Fibroblast of lung (primary cell): ENCODE measurements at regions not wholly inside any gene's neighbourhood (a gene's known extent, or its start where the extent isn't known, plus 50 kb on each side); places are given as distances from the start of the nearest gene placed in this dataset.

Source experiments
- DNase-seq, 2 donors: peaks; one replicate each; pipeline versions ENCODE4 v3.0.0 to v3.0.0-alpha.2; 2010; ENCODE audit warnings: low read depth in 2 of 2
- H2AFZ ChIP-seq: 2 replicates; pipeline ENCODE4 v1.5.1; 2012; ENCODE audit warnings: low read length, control low read depth, inconsistent platforms
- H3K27ac ChIP-seq: 2 replicates; pipeline ENCODE4 v1.5.1; 2011; ENCODE audit warnings: low read length, control low read depth; ENCODE audit not compliant: insufficient read depth
- H3K27me3 ChIP-seq: 2 replicates; pipeline ENCODE4 v1.5.1; 2011; ENCODE audit warnings: mild to moderate bottlenecking, low read length; ENCODE audit not compliant: control insufficient read depth, insufficient read depth
- H3K36me3 ChIP-seq: 2 replicates; pipeline ENCODE4 v1.5.1; 2011; ENCODE audit warnings: low read length; ENCODE audit not compliant: control insufficient read depth, insufficient read depth
- H3K4me1 ChIP-seq: 2 replicates; pipeline ENCODE4 v1.5.1; 2011; ENCODE audit warnings: low read length; ENCODE audit not compliant: control insufficient read depth, insufficient read depth; ENCODE audit errors: extremely low read depth
- H3K4me2 ChIP-seq: 2 replicates; pipeline ENCODE4 v1.5.1; 2011; ENCODE audit warnings: low read length, control low read depth; ENCODE audit not compliant: insufficient read depth; ENCODE audit errors: extremely low read depth
- H3K4me3 ChIP-seq, 4 experiments: fragments of 200-600 bp in 1 of 4; sonication (generic) in 1 of 4; replicated peaks in 1 of 4; 2 replicates each; pipeline ENCODE4 v1.5.1; 2011 to 2016; ENCODE audit warnings: low read length in 4 of 4, low read depth in 3 of 4, mild to moderate bottlenecking in 3 of 4, control low read depth in 2 of 4, inconsistent platforms in 1 of 4, mixed read lengths in 1 of 4; ENCODE audit not compliant: insufficient read depth in 1 of 4; ENCODE audit errors: control extremely low read depth in 1 of 4
- H3K79me2 ChIP-seq: 2 replicates; pipeline ENCODE4 v1.5.1; 2012; ENCODE audit warnings: mild to moderate bottlenecking, low read length, inconsistent platforms; ENCODE audit not compliant: control insufficient read depth, insufficient read depth
- H3K9ac ChIP-seq: 2 replicates; pipeline ENCODE4 v1.5.1; 2011; ENCODE audit warnings: mild to moderate bottlenecking, low read length, control low read depth; ENCODE audit not compliant: insufficient read depth
- H3K9me3 ChIP-seq: 2 replicates; pipeline ENCODE4 v1.5.1; 2012; ENCODE audit warnings: low read depth, low read length; ENCODE audit not compliant: control insufficient read depth, insufficient read depth
- H4K20me1 ChIP-seq: 2 replicates; pipeline ENCODE4 v1.5.1; 2011; ENCODE audit warnings: low read length; ENCODE audit not compliant: control insufficient read depth, insufficient read depth; ENCODE audit errors: extremely low read depth
- CTCF ChIP-seq, 2 donors: IDR thresholded peaks in 1 of 2; conservative IDR thresholded peaks in 1 of 2; 1 replicate in 1 of 2; 2 replicates in 1 of 2; pipeline ENCODE4 v1.5.1; 2011 to 2012; ENCODE audit warnings: low read length in 2 of 2, control low read depth in 1 of 2, inconsistent platforms in 1 of 2, low read depth in 1 of 2, mild to moderate bottlenecking in 1 of 2
- EZH2 ChIP-seq: IDR thresholded peaks from 2 replicates; pipeline ENCODE4 v1.5.1; 2012; ENCODE audit warnings: low read length, control low read depth, mild to moderate bottlenecking; ENCODE audit errors: missing control alignments

GRCh38 chr5:2283481-2284045 lies 400.8 kb upstream of the IRX4 start:
- no peak overlapping the region for H3K4me3 ChIP-seq
- H3K27me3 ChIP-seq = no peaks in the 10 kb centered on the region
- no peak for DNase-seq
- H4K20me1 ChIP-seq = no peaks in the 10 kb centered on the region
- H3K4me1 ChIP-seq = no peaks in the 10 kb centered on the region
- no peaks in the 10 kb centered on the region for H3K79me2 ChIP-seq
- H3K9ac ChIP-seq = no peak overlapping the region
- no peaks in the 10 kb centered on the region for H3K36me3 ChIP-seq
- TF ChIP-seq EZH2 (no peak), CTCF (conservative IDR thresholded peaks at IDR 0.05 in 1 of 2, IDR thresholded peaks at IDR 0.05 in 1 of 2; ENCODE audit: low read depth in 1 of 2, low read length in 2 of 2) (no peak)
- H3K27ac ChIP-seq = no peak overlapping the region
- no peak overlapping the region for H2AFZ ChIP-seq
- H3K4me2 ChIP-seq = no peak overlapping the region
- H3K9me3 ChIP-seq = no peaks in the 10 kb centered on the region

GRCh38 chr5:2282893-2283292 lies 400.2 kb upstream of the IRX4 start:
- Histone ChIP-seq H3K9me3 (no peaks in the 10 kb centered on the region), H3K4me1 (no peaks in the 10 kb centered on the region), H4K20me1 (no peaks in the 10 kb centered on the region), H3K27ac (no peak overlapping the region), H3K27me3 (no peaks in the 10 kb centered on the region), H3K4me3 (no peak overlapping the region), H3K9ac (no peak overlapping the region), H3K79me2 (no peaks in the 10 kb centered on the region), H2AFZ (no peak overlapping the region), H3K4me2 (no peak overlapping the region), H3K36me3 (no peaks in the 10 kb centered on the region)
- no peak for DNase-seq
- TF ChIP-seq EZH2 (no peak), CTCF (conservative IDR thresholded peaks at IDR 0.05 in 1 of 2, IDR thresholded peaks at IDR 0.05 in 1 of 2; ENCODE audit: low read depth in 1 of 2, low read length in 2 of 2) (no peak)

- no peak overlapping the region for H3K9ac ChIP-seq
- H3K9me3 ChIP-seq = no peaks in the 10 kb centered on the region
- H3K4me2 ChIP-seq = no peak overlapping the region
- H2AFZ ChIP-seq = no peak overlapping the region
- no peaks in the 10 kb centered on the region for H4K20me1 ChIP-seq
- H3K27me3 ChIP-seq = no peaks in the 10 kb centered on the region
- no peak for DNase-seq
- H3K4me1 ChIP-seq = no peaks in the 10 kb centered on the region
- H3K79me2 ChIP-seq = no peaks in the 10 kb centered on the region
- H3K36me3 ChIP-seq = no peaks in the 10 kb centered on the region
- no peak overlapping the region for H3K4me3 ChIP-seq
- no peak overlapping the region for H3K27ac ChIP-seq
- TF ChIP-seq EZH2 (no peak), CTCF (conservative IDR thresholded peaks at IDR 0.05 in 1 of 2, IDR thresholded peaks at IDR 0.05 in 1 of 2; ENCODE audit: low read depth in 1 of 2, low read length in 2 of 2) (no peak)
Measured at GRCh38 chr5:2282034-2282690, 399.4 kb upstream of the IRX4 start.
